Neuronal stem cell (in vitro differentiated cells): ENCODE measurements at regions not wholly inside any gene's neighbourhood (a gene's known extent, or its start where the extent isn't known, plus 50 kb on each side); places are given as distances from the start of the nearest gene placed in this dataset.

ENCODE experiments used
- DNase-seq: peaks from one replicate; pipeline ENCODE4 v3.0.0-alpha.2; 2013; ENCODE audit warnings: low spot score
- H2AFZ ChIP-seq: one replicate; pipeline ENCODE4 v1.6.1; 2013; ENCODE audit warnings: mild to moderate bottlenecking, low read length, inconsistent platforms
- H2AK5ac ChIP-seq: 2 replicates; pipeline ENCODE4 v1.6.1; 2013; ENCODE audit warnings: low read depth, mild to moderate bottlenecking, inconsistent platforms, low read length, moderate library complexity, mixed read lengths
- H2BK120ac ChIP-seq: 2 replicates; pipeline ENCODE4 v1.6.1; 2013; ENCODE audit warnings: low read depth, mild to moderate bottlenecking, inconsistent platforms, low read length, moderate library complexity, mixed read lengths
- H2BK12ac ChIP-seq: one replicate; pipeline ENCODE4 v1.6.1; 2013; ENCODE audit warnings: low read length, inconsistent platforms
- H2BK15ac ChIP-seq: 2 replicates; pipeline ENCODE4 v1.6.1; 2013; ENCODE audit warnings: mild to moderate bottlenecking, low read length, inconsistent platforms, mixed read lengths
- H2BK5ac ChIP-seq: one replicate; pipeline ENCODE4 v1.6.1; 2013; ENCODE audit warnings: inconsistent platforms, mild to moderate bottlenecking, low read length, moderate library complexity
- H3K14ac ChIP-seq: one replicate; pipeline ENCODE4 v1.6.1; 2013; ENCODE audit warnings: low read length, inconsistent platforms
- H3K18ac ChIP-seq: 2 replicates; pipeline ENCODE4 v1.6.1; 2013; ENCODE audit warnings: low read length, inconsistent platforms
- H3K23ac ChIP-seq: 2 replicates; pipeline ENCODE4 v1.6.1; 2013; ENCODE audit warnings: low read depth, mild to moderate bottlenecking, mixed read lengths, low read length, inconsistent platforms; ENCODE audit not compliant: poor library complexity
- H3K27ac ChIP-seq: replicated peaks from 3 replicates; pipeline ENCODE4 v1.5.1; 2013; ENCODE audit warnings: low read length, inconsistent platforms
- H3K27me3 ChIP-seq, 3 experiments: 2 replicates each; pipeline ENCODE4 v1.6.1; 2013; ENCODE audit warnings: low read length in 3 of 3, mild to moderate bottlenecking in 2 of 3, inconsistent platforms in 1 of 3, low read depth in 1 of 3, mixed read lengths in 1 of 3, moderate library complexity in 1 of 3; ENCODE audit not compliant: control insufficient read depth in 3 of 3, insufficient read depth in 3 of 3
- H3K36me3 ChIP-seq, 2 donors: replicated peaks in 1 of 2; 2 replicates each; pipeline ENCODE4 v1.6.1; 2013; ENCODE audit warnings: low read length in 2 of 2; ENCODE audit not compliant: control insufficient read depth in 2 of 2, insufficient read depth in 2 of 2
- H3K4ac ChIP-seq: 2 replicates; pipeline ENCODE4 v1.6.1; 2013; ENCODE audit warnings: inconsistent platforms, mild to moderate bottlenecking, low read length, moderate library complexity
- H3K4me1 ChIP-seq, 2 donors: 1 replicate in 1 of 2; 2 replicates in 1 of 2; pipeline ENCODE4 v1.6.1; 2013; ENCODE audit warnings: low read length in 2 of 2, low read depth in 1 of 2; ENCODE audit not compliant: control insufficient read depth in 2 of 2, insufficient read depth in 1 of 2
- H3K4me2 ChIP-seq: one replicate; pipeline ENCODE4 v1.6.1; 2013; ENCODE audit warnings: mild to moderate bottlenecking, low read length, inconsistent platforms; ENCODE audit not compliant: insufficient read depth, poor library complexity, severe bottlenecking
- H3K4me3 ChIP-seq, 2 donors: 2 replicates each; pipeline ENCODE4 v1.5.1; 2013; ENCODE audit warnings: low read length in 2 of 2, mild to moderate bottlenecking in 2 of 2, inconsistent platforms in 1 of 2, moderate library complexity in 1 of 2
- H3K79me1 ChIP-seq: one replicate; pipeline ENCODE4 v1.6.1; 2013; ENCODE audit warnings: low read depth, mild to moderate bottlenecking, inconsistent platforms, low read length, moderate library complexity
- H3K9ac ChIP-seq: one replicate; pipeline ENCODE4 v1.6.1; 2013; ENCODE audit warnings: mild to moderate bottlenecking, low read depth, low read length, inconsistent platforms; ENCODE audit not compliant: poor library complexity
- H3K9me3 ChIP-seq, 2 donors: replicated peaks in 1 of 2; 2 replicates each; pipeline versions ENCODE3 to v1.6.1; 2013; ENCODE audit warnings: low read length in 2 of 2, mild to moderate bottlenecking in 2 of 2, inconsistent platforms in 1 of 2, low read depth in 1 of 2, mixed read lengths in 1 of 2, moderate library complexity in 1 of 2; ENCODE audit not compliant: control insufficient read depth in 2 of 2, insufficient read depth in 1 of 2
- H4K8ac ChIP-seq: one replicate; pipeline ENCODE4 v1.6.1; 2013; ENCODE audit warnings: low read depth, mild to moderate bottlenecking, inconsistent platforms, low read length, moderate library complexity
- H4K91ac ChIP-seq: one replicate; pipeline ENCODE4 v1.6.1; 2013; ENCODE audit warnings: low read length, low read depth, mild to moderate bottlenecking, inconsistent platforms; ENCODE audit not compliant: poor library complexity
- WGBS, 2 donors: extraction: QIAGEN DNeasy Blood & Tissue Kit; methylation state at CpG; one replicate each; pipeline ENCODE4 v1.1.7; 2013; ENCODE audit warnings: missing lambda C conversion rate in 2 of 2, mixed read lengths in 1 of 2; ENCODE audit not compliant: insufficient read length in 2 of 2, insufficient replicate concordance in 1 of 2; ENCODE audit errors: extremely low coverage in 2 of 2; 5-methylcytosine and 5-hydroxymethylcytosine counted together

GRCh38 chr5:145708169-145708568 is 127.0 kb downstream of the PRELID2 start:
- no peak overlapping the region for H3K18ac ChIP-seq
- H2AFZ ChIP-seq = no peak overlapping the region
- no peak overlapping the region for H2BK15ac ChIP-seq
- H2BK5ac ChIP-seq = no peak overlapping the region
- H3K4me3 ChIP-seq = no peak overlapping the region
- H2BK120ac ChIP-seq = no peak overlapping the region
- H3K14ac ChIP-seq = no peak overlapping the region
- H3K4me2 ChIP-seq = no peak overlapping the region
- H3K9me3 ChIP-seq = no peaks in the 10 kb centered on the region
- no peak overlapping the region for H3K4ac ChIP-seq
- H2AK5ac ChIP-seq = no peak overlapping the region
- no peak overlapping the region for H4K8ac ChIP-seq
- H3K4me1 ChIP-seq = peaks cover 0 to 3% of the 10 kb centered on the region in 2 donors
- no peak for DNase-seq
- no peaks in the 10 kb centered on the region for H3K27me3 ChIP-seq
- H3K9ac ChIP-seq = no peak overlapping the region
- no peaks in the 10 kb centered on the region for H3K79me1 ChIP-seq
- H3K36me3 ChIP-seq = no peaks in the 10 kb centered on the region
- no peak overlapping the region for H3K27ac ChIP-seq
- no peak overlapping the region for H2BK12ac ChIP-seq
- H4K91ac ChIP-seq = no peak overlapping the region
- no peak overlapping the region for H3K23ac ChIP-seq

- H3K36me3 ChIP-seq = no peaks in the 10 kb centered on the region
- no peak overlapping the region for H4K91ac ChIP-seq
- H2BK15ac ChIP-seq = no peak overlapping the region
- no peak for DNase-seq
- no peak overlapping the region for H2BK5ac ChIP-seq
- H2BK12ac ChIP-seq = no peak overlapping the region
- no peaks in the 10 kb centered on the region for H3K27me3 ChIP-seq
- no peak overlapping the region for H3K9ac ChIP-seq
- no peaks in the 10 kb centered on the region for H3K9me3 ChIP-seq
- no peak overlapping the region for H3K14ac ChIP-seq
- no peak overlapping the region for H2BK120ac ChIP-seq
- no peak overlapping the region for H3K4me2 ChIP-seq
- H3K4me1 ChIP-seq = peaks cover 0 to 3% of the 10 kb centered on the region in 2 donors
- no CpG with 5 or more reads among the region's 3 CpGs for whole genome bisulfite sequencing, 2 donors
- no peaks in the 10 kb centered on the region for H3K79me1 ChIP-seq
- H4K8ac ChIP-seq = no peak overlapping the region
- no peak overlapping the region for H3K18ac ChIP-seq
- H3K23ac ChIP-seq = no peak overlapping the region
- no peak overlapping the region for H2AFZ ChIP-seq
- H3K27ac ChIP-seq = no peak overlapping the region
- no peak overlapping the region for H3K4ac ChIP-seq
- H3K4me3 ChIP-seq = no peak overlapping the region
- no peak overlapping the region for H2AK5ac ChIP-seq
Measured at GRCh38 chr5:145704724-145705123, 130.4 kb downstream of the PRELID2 start.

- H3K4me1 ChIP-seq = peaks cover 0 to 1% of the 10 kb centered on the region in 2 donors
- H2BK120ac ChIP-seq = no peak overlapping the region
- no peak overlapping the region for H3K4me3 ChIP-seq
- no peak for DNase-seq
- H4K8ac ChIP-seq = no peak overlapping the region
- H2AK5ac ChIP-seq = no peak overlapping the region
- no peak overlapping the region for H3K4ac ChIP-seq
- H2BK12ac ChIP-seq = no peak overlapping the region
- no peaks in the 10 kb centered on the region for H3K9me3 ChIP-seq
- H3K27me3 ChIP-seq = no peaks in the 10 kb centered on the region
- no peak overlapping the region for H2BK5ac ChIP-seq
- H3K14ac ChIP-seq = no peak overlapping the region
- no CpG with 5 or more reads among the region's 4 CpGs for WGBS, 2 donors
- no peak overlapping the region for H3K9ac ChIP-seq
- H3K79me1 ChIP-seq = no peaks in the 10 kb centered on the region
- H3K23ac ChIP-seq = no peak overlapping the region
- no peak overlapping the region for H3K18ac ChIP-seq
- no peak overlapping the region for H2AFZ ChIP-seq
- no peak overlapping the region for H3K27ac ChIP-seq
- no peak overlapping the region for H3K4me2 ChIP-seq
- no peaks in the 10 kb centered on the region for H3K36me3 ChIP-seq
- no peak overlapping the region for H4K91ac ChIP-seq
- H2BK15ac ChIP-seq = no peak overlapping the region
Measured at GRCh38 chr5:145703856-145704255, 131.3 kb downstream of the PRELID2 start.

- H3K4me1 ChIP-seq = no peaks in the 10 kb centered on the region
- no peak overlapping the region for H4K8ac ChIP-seq
- H2BK5ac ChIP-seq = no peak overlapping the region
- no peaks in the 10 kb centered on the region for H3K79me1 ChIP-seq
- H3K4ac ChIP-seq = no peak overlapping the region
- no peak overlapping the region for H2AK5ac ChIP-seq
- H3K4me2 ChIP-seq = no peak overlapping the region
- H2BK12ac ChIP-seq = no peak overlapping the region
- H3K9ac ChIP-seq = no peak overlapping the region
- H4K91ac ChIP-seq = no peak overlapping the region
- no peak overlapping the region for H2BK120ac ChIP-seq
- no CpG with 5 or more reads among the region's 3 CpGs for WGBS, 2 donors
- H3K14ac ChIP-seq = no peak overlapping the region
- H3K27me3 ChIP-seq = no peaks in the 10 kb centered on the region
- no peak overlapping the region for H2BK15ac ChIP-seq
- no peak overlapping the region for H2AFZ ChIP-seq
- DNase-seq = no peak
- no peaks in the 10 kb centered on the region for H3K36me3 ChIP-seq
- H3K23ac ChIP-seq = no peak overlapping the region
- no peak overlapping the region for H3K4me3 ChIP-seq
- H3K9me3 ChIP-seq = no peaks in the 10 kb centered on the region
- H3K18ac ChIP-seq = no peak overlapping the region
- H3K27ac ChIP-seq = no peak overlapping the region
Measured at GRCh38 chr5:145701404-145701803, 133.7 kb downstream of the PRELID2 start.
